Gastrocnemius medialis (tissue), 4 donors: ENCODE measurements at regions not wholly inside any gene's neighbourhood (a gene's known extent, or its start where the extent isn't known, plus 50 kb on each side); places are given as distances from the start of the nearest gene placed in this dataset.
A peak's percentile ranks its signal among the peaks of the same experiment; 100 is the strongest.

Source experiments
- ATAC-seq, 2 donors: fragments of 150-250 bp; one replicate each; pipeline ENCODE4 v1.9.1; 2016
- DNase-seq, 2 donors: peaks; one replicate each; pipeline ENCODE4 v3.0.0-alpha.2; 2019
- H3K27ac ChIP-seq, 4 donors: fragments of 200-600 bp; sonication (generic); 1 replicate in 1 of 4; 2 replicates in 3 of 4; pipeline ENCODE4 v1.5.1; 2016 to 2018; ENCODE audit warnings: mild to moderate bottlenecking in 2 of 4, moderate library complexity in 1 of 4
- H3K27me3 ChIP-seq, 3 donors: fragments of 200-600 bp; sonication (generic) in 2 of 3; 1 replicate in 1 of 3; 2 replicates in 2 of 3; pipeline versions ENCODE4 v1.5.1 to v1.6.0; 2016 to 2019; ENCODE audit warnings: mild to moderate bottlenecking in 1 of 3, moderate library complexity in 1 of 3
- H3K36me3 ChIP-seq, 2 donors: fragments of 200-600 bp; sonication (generic) in 1 of 2; one replicate each; pipeline ENCODE4 v1.5.1; 2017 to 2018
- H3K4me1 ChIP-seq, 2 donors: fragments of 200-600 bp; sonication (generic) in 1 of 2; one replicate each; pipeline ENCODE4 v1.5.1; 2016 to 2017; ENCODE audit warnings: mild to moderate bottlenecking in 2 of 2
- H3K4me3 ChIP-seq, 4 donors: fragments of 200-600 bp; sonication (generic) in 3 of 4; 1 replicate in 1 of 4; 2 replicates in 3 of 4; pipeline ENCODE4 v1.5.1; 2016 to 2019; ENCODE audit warnings: mild to moderate bottlenecking in 2 of 4
- H3K9me3 ChIP-seq, 3 donors: fragments of 200-600 bp; sonication (generic) in 2 of 3; 1 replicate in 1 of 3; 2 replicates in 2 of 3; pipeline ENCODE4 v1.5.1; 2016 to 2019
- POLR2A ChIP-seq, 2 donors: fragments of 450-650 bp; IDR thresholded peaks; one replicate each; pipeline ENCODE4 v1.6.1; 2017; ENCODE audit warnings: antibody characterized with exemption in 2 of 2, mild to moderate bottlenecking in 2 of 2, moderate library complexity in 2 of 2
- in situ Hi-C, 4 donors: fragments of 200-750 bp; cut with MboI; loops; one replicate each; pipeline versions ENCODE4 v1.15.0 to v1.8.0; 2017; ENCODE audit warnings: low sequenced_read_pairs in 4 of 4
- intact Hi-C: fragments of 100-400 bp; cut with DNase I; formaldehyde crosslinking; loops from one replicate; pipeline ENCODE4 v1.15.1; 2023; ENCODE audit warnings: low total_unique reads
- TF ChIP-seq, protein P1 (sequence below), 5 experiments: fragments of 450-650 bp in 3 of 5; fragments of 200-600 bp in 2 of 5; sonication (generic) in 2 of 5; IDR thresholded peaks in 4 of 5; conservative IDR thresholded peaks in 1 of 5; 1 replicate in 4 of 5; 2 replicates in 1 of 5; pipeline ENCODE4 v1.5.1; 2016 to 2019; ENCODE audit warnings: antibody characterized with exemption in 5 of 5, mild to moderate bottlenecking in 3 of 5, moderate library complexity in 3 of 5

GRCh38 chr20:4084096-4084495 lies 64.5 kb upstream of the SMOX start:
- in situ Hi-C loops: loop anchor here (5.0 to 25.0 kb wide), 4 partner anchors 72 to 322 kb away; partner anchors contain the start of genes PANK2 (in 4 of the 4) and ADISSP (in 1 of the 4)
- H3K9me3 ChIP-seq: no peaks in the 10 kb centered on the region

DNA sequence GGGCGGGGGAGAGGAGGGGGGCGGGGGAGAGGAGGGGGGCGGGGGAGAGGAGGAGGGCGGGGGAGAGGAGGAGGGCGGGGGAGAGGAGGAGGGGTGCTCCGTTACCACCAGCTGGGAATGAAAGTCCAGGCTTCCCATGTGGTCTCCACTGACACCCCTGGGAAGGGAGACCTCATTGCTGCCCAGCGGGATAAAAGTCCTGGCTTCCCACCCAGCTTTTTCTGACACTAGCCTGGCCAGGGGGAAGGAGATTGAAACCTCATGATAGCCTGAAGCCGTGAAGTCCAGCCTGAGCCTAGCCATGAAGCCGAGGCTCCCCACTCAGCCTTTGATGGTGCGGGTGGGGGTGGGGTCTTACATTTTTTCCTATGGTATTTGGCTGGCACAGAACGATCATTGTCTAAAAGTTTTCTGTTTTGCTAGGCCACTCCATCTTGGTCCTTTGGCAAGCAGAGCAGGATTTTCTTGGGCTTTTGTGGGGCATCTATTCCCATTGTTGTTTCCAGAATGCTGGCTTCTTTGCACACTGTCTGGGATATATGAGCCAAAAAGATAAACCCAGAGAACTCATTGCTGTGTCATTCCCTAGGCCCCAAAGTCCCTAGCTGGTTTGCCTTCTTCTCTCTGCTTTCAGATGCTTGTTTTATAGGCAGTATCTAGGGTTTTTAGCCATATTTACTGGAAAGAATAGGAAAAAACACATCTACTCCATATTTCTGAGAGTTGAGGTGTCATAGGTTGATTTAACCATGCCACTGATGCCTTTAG lies 65.3 kb upstream of the SMOX start:
- Histone ChIP-seq H3K36me3 (no peaks in the 10 kb centered on the region), H3K27me3 (no peaks in the 10 kb centered on the region), H3K4me1 (no peaks in the 10 kb centered on the region), H3K9me3 (no peaks in the 10 kb centered on the region), H3K4me3 (no peak overlapping the region), H3K27ac (peak overlapping the region in 1 of 4 donors; percentile 25)
- ATAC-seq (no peak), DNase-seq (no peak)
- in situ Hi-C loops: loop anchor here (5.0 to 25.0 kb wide), 4 partner anchors 71 to 321 kb away; partner anchors contain the start of genes PANK2 (in 4 of the 4) and ADISSP (in 1 of the 4)
- TF ChIP-seq, protein P1, sequence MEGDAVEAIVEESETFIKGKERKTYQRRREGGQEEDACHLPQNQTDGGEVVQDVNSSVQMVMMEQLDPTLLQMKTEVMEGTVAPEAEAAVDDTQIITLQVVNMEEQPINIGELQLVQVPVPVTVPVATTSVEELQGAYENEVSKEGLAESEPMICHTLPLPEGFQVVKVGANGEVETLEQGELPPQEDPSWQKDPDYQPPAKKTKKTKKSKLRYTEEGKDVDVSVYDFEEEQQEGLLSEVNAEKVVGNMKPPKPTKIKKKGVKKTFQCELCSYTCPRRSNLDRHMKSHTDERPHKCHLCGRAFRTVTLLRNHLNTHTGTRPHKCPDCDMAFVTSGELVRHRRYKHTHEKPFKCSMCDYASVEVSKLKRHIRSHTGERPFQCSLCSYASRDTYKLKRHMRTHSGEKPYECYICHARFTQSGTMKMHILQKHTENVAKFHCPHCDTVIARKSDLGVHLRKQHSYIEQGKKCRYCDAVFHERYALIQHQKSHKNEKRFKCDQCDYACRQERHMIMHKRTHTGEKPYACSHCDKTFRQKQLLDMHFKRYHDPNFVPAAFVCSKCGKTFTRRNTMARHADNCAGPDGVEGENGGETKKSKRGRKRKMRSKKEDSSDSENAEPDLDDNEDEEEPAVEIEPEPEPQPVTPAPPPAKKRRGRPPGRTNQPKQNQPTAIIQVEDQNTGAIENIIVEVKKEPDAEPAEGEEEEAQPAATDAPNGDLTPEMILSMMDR (IDR thresholded peaks at IDR 0.05 in 4 of 5, conservative IDR thresholded peaks at IDR 0.05 in 1 of 5): no peak
- TF ChIP-seq POLR2A (IDR thresholded peaks at IDR 0.05): no peak
- intact Hi-C loops: no loop called here

More at GRCh38 chr20:4084096-4084495, 64.5 kb upstream of the SMOX start:
- DNase-seq: no peak
- no peak for ATAC-seq
- no peak overlapping the region for H3K27ac ChIP-seq
- intact Hi-C loops: no loop called here
- no peaks in the 10 kb centered on the region for H3K36me3 ChIP-seq
- no peak for TF ChIP-seq POLR2A (IDR thresholded peaks at IDR 0.05)
- TF ChIP-seq, protein P1 (IDR thresholded peaks at IDR 0.05 in 4 of 5, conservative IDR thresholded peaks at IDR 0.05 in 1 of 5): no peak
- no peaks in the 10 kb centered on the region for H3K27me3 ChIP-seq
- H3K4me1 ChIP-seq: no peaks in the 10 kb centered on the region
- H3K4me3 ChIP-seq: no peak overlapping the region

DNA sequence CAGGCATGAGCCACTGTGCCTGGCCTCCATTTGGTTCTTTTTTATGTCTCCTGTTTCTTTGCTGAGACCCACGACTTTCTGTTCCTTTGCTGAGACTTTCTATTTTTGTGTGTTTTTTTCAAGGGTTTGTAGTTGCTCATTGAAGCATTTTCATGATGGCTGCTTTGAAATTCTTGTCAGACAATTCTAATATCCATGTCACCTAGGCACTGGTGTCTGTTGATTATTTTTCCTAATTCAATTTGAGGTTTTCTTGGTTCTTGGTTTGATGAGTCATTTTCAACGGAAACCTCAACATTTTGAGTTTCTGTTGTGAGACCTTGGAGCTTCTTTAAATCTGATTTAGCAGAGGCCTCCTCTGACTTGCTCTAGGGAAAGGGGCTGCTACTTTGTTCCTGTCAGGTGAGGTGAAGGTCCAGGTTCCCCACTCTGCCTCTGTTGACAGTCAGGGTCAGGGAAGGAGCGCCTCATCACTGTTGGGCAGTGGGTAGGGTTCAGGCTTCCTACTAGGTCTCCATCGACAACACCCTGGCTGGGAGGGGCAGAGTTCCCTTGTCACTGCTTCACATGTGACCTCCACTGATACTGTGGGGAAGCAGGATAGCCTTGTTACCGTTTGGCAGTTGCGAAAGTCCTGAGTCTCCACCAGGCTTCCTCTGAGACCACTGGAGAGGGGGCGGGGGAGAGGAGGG lies 66.1 kb upstream of the SMOX start:
- in situ Hi-C loops: loop anchor here (5.0 to 25.0 kb wide), 4 partner anchors 70 to 320 kb away; partner anchors contain the start of genes PANK2 (in 4 of the 4) and ADISSP (in 1 of the 4)
- no peaks in the 10 kb centered on the region for H3K36me3 ChIP-seq
- ATAC-seq: no peak
- peak in 1 of 2 donors; percentile 36 for DNase-seq
- no peaks in the 10 kb centered on the region for H3K27me3 ChIP-seq
- H3K27ac ChIP-seq: peak overlapping the region in 1 of 4 donors; percentile 40
- no peak overlapping the region for H3K4me3 ChIP-seq
- TF ChIP-seq, protein P1 (IDR thresholded peaks at IDR 0.05 in 4 of 5, conservative IDR thresholded peaks at IDR 0.05 in 1 of 5): no peak
- no peak for TF ChIP-seq POLR2A (IDR thresholded peaks at IDR 0.05)
- H3K4me1 ChIP-seq: no peaks in the 10 kb centered on the region
- H3K9me3 ChIP-seq: no peaks in the 10 kb centered on the region
- intact Hi-C loops: no loop called here

DNA sequence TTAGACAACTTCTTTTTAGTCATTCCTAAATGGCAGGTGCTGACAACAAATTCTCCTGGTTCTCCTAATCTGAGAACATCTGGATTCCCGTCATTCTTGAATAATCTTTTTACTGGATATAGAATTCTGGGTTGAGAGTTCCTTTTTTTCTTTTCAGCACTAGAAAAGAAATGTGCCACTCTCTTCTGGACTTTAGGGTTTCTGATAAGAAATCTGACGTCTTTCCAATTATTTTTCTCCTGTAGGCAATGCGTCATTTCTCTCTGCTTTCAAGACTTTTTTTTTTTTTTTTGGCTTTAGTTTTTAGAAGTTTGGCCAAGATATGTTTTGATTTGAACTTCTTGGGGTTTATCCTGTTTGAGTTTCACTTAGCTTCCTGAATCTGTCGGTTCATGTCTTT lies 66.1 kb upstream of the RNF24 start:
- H3K4me3 ChIP-seq: no peak overlapping the region
- in situ Hi-C loops: loop anchor here (5.0 to 25.0 kb wide), 4 partner anchors 69 to 319 kb away; partner anchors contain the start of genes PANK2 (in 4 of the 4) and ADISSP (in 1 of the 4)
- H3K27me3 ChIP-seq: no peaks in the 10 kb centered on the region
- no peaks in the 10 kb centered on the region for H3K4me1 ChIP-seq
- no peaks in the 10 kb centered on the region for H3K9me3 ChIP-seq
- ATAC-seq (no peak), DNase-seq (no peak)
- TF ChIP-seq POLR2A (IDR thresholded peaks at IDR 0.05): no peak
- TF ChIP-seq, protein P1 (IDR thresholded peaks at IDR 0.05 in 4 of 5, conservative IDR thresholded peaks at IDR 0.05 in 1 of 5): no peak
- H3K27ac ChIP-seq: no peak overlapping the region
- intact Hi-C loops: no loop called here
- no peaks in the 10 kb centered on the region for H3K36me3 ChIP-seq
